T-cell (primary cell): ENCODE measurements at regions not wholly inside any gene's neighbourhood (a gene's known extent, or its start where the extent isn't known, plus 50 kb on each side); places are given as distances from the start of the nearest gene placed in this dataset.
"Not testable (repeated sequence)": the region's sequence is repeated elsewhere in the genome, so short reads cannot be mapped to it uniquely, and the experiment has no call there.

Source experiments
- ATAC-seq, 4 experiments: fragments of 200-7000 bp in 3 of 4; fragments of 150-1000 bp in 1 of 4; cut with Tn5 transposase; replicated peaks in 1 of 4; 1 replicate in 3 of 4; 2 replicates in 1 of 4; pipeline ENCODE4 v1.10.0; 2021; ENCODE audit warnings: moderate library complexity in 3 of 4, mild to moderate bottlenecking in 2 of 4, moderate number of reproducible peaks in 1 of 4
- CTCF ChIA-PET, 2 donors: fragments of 300-600 bp; sonication (Branson Sonifier 250); formaldehyde crosslinking; loops; one replicate each; lab custom pipeline; 2022; ENCODE audit warnings: antibody characterized with exemption in 2 of 2; lab: Charles Lee
- POLR2A ChIA-PET, 2 donors: fragments of 300-600 bp; sonication (Branson Sonifier 250); formaldehyde crosslinking; loops; one replicate each; lab custom pipeline; 2022; ENCODE audit warnings: antibody characterized with exemption in 2 of 2; lab: Charles Lee
- DNase-seq, 35 experiments: peaks; one replicate each; pipeline versions ENCODE4 v3.0.0 to v3.0.0-alpha.2; 2013 to 2023
- H3K27ac ChIP-seq: one replicate; pipeline ENCODE4 v1.5.1; 2013; ENCODE audit warnings: low read length
- H3K27me3 ChIP-seq, 2 experiments: replicated peaks in 1 of 2; 1 replicate in 1 of 2; 2 replicates in 1 of 2; pipeline versions ENCODE4 v1.6.1 to v1.7.0; 2013; ENCODE audit warnings: low read length in 1 of 2, mixed read lengths in 1 of 2; ENCODE audit not compliant: control insufficient read depth in 2 of 2, insufficient read depth in 2 of 2; ENCODE audit errors: extremely low read depth in 1 of 2
- H3K36me3 ChIP-seq, 2 donors: 1 replicate in 1 of 2; 2 replicates in 1 of 2; pipeline versions ENCODE4 v1.6.1 to v1.7.0; 2013; ENCODE audit warnings: low read length in 1 of 2; ENCODE audit not compliant: control insufficient read depth in 2 of 2, insufficient read depth in 1 of 2; ENCODE audit errors: extremely low read depth in 1 of 2
- H3K4me1 ChIP-seq, 2 experiments: 1 replicate in 1 of 2; 2 replicates in 1 of 2; pipeline versions ENCODE4 v1.6.1 to v1.7.0; 2013; ENCODE audit warnings: low read length in 2 of 2, mixed read lengths in 1 of 2; ENCODE audit not compliant: insufficient read depth in 2 of 2, control insufficient read depth in 1 of 2; ENCODE audit errors: extremely low read depth in 1 of 2
- H3K4me3 ChIP-seq, 2 donors: 1 replicate in 1 of 2; 2 replicates in 1 of 2; pipeline versions ENCODE4 v1.5.1 to v1.7.0; 2013; ENCODE audit warnings: mild to moderate bottlenecking in 2 of 2, low read length in 1 of 2, moderate library complexity in 1 of 2; ENCODE audit not compliant: control insufficient read depth in 1 of 2; ENCODE audit errors: extremely low read depth in 1 of 2
- H3K9me3 ChIP-seq: 2 replicates; pipeline ENCODE4 v1.7.0; 2013
- H3K27ac Mint-ChIP-seq, 2 donors: one replicate each; pipeline ENCODE4 v1.8.0; 2020 to 2021; ENCODE audit warnings: mild to moderate bottlenecking in 2 of 2, mixed read lengths in 2 of 2
- H3K27me3 Mint-ChIP-seq, 2 donors: one replicate each; pipeline ENCODE4 v1.8.0; 2021 to 2022; ENCODE audit warnings: mixed read lengths in 2 of 2
- H3K36me3 Mint-ChIP-seq: one replicate; pipeline ENCODE4 v1.8.0; 2021; ENCODE audit warnings: mixed read lengths
- H3K4me1 Mint-ChIP-seq, 3 donors: one replicate each; pipeline ENCODE4 v1.8.0; 2020 to 2022; ENCODE audit warnings: mixed read lengths in 3 of 3, mild to moderate bottlenecking in 1 of 3
- H3K4me3 Mint-ChIP-seq, 3 donors: one replicate each; pipeline ENCODE4 v1.8.0; 2020 to 2022; ENCODE audit warnings: mild to moderate bottlenecking in 3 of 3, mixed read lengths in 3 of 3, moderate library complexity in 3 of 3
- H3K9me3 Mint-ChIP-seq, 3 donors: one replicate each; pipeline ENCODE4 v1.8.0; 2020 to 2022; ENCODE audit warnings: mixed read lengths in 3 of 3
- WGBS: methylation state at CpG from one replicate; pipeline ENCODE4 v1.1.5; 2013; ENCODE audit warnings: missing lambda C conversion rate; ENCODE audit not compliant: insufficient coverage; 5-methylcytosine and 5-hydroxymethylcytosine counted together

- no peak for DNase-seq
- POLR2A ChIA-PET = interaction anchor here (0.7 to 1.1 kb wide), 2 partner anchors 8 to 12 kb away, joined by 3 read pairs; no protein-coding TSS in a partner anchor
- CTCF ChIA-PET = interaction anchor here in 1 of 2 donors (0.6 kb wide), 1 partner anchor 47 kb away, joined by 3 read pairs; no protein-coding TSS in a partner anchor
- Histone ChIP-seq H3K4me1 (peaks cover 20 to 29% of the 10 kb centered on the region in 2 experiments), H3K4me3 (no peak overlapping the region), H3K36me3 (no peaks in the 10 kb centered on the region), H3K9me3 (no peaks in the 10 kb centered on the region), H3K27ac (no peak overlapping the region), H3K27me3 (peaks cover 0 to 3% of the 10 kb centered on the region in 2 experiments)
- Mint-ChIP-seq H3K4me1 (peaks cover 64 to 75% (median 67%) of the 10 kb centered on the region in 3 donors), H3K9me3 (no peaks in the 10 kb centered on the region), H3K27ac (no peak overlapping the region), H3K4me3 (no peak overlapping the region), H3K27me3 (no peaks in the 10 kb centered on the region), H3K36me3 (no peaks in the 10 kb centered on the region)
- no peak for ATAC-seq
- WGBS = no CpG with 5 or more reads among the region's 3 CpGs
These were observed 128.7 kb upstream of the COL5A2 start for GRCh38 chr2:189308056-189308790.

GRCh38 chr2:189309331-189309730 is 129.8 kb upstream of the COL5A2 start:
- H3K4me1 ChIP-seq = peaks cover 15 to 21% of the 10 kb centered on the region in 2 experiments
- Mint-ChIP-seq H3K4me3 (no peak overlapping the region), H3K9me3 (no peaks in the 10 kb centered on the region), H3K36me3 (no peaks in the 10 kb centered on the region), H3K4me1 (peaks cover 64 to 75% (median 67%) of the 10 kb centered on the region in 3 donors), H3K27ac (no peak overlapping the region), H3K27me3 (no peaks in the 10 kb centered on the region)
- no peaks in the 10 kb centered on the region for H3K36me3 ChIP-seq
- WGBS = 83% methylated on average over 3 of the region's 4 CpGs
- POLR2A ChIA-PET = no interaction called here
- ATAC-seq = no peak
- DNase-seq = no peak
- H3K27me3 ChIP-seq = peaks cover 0 to 3% of the 10 kb centered on the region in 2 experiments
- CTCF ChIA-PET = no interaction called here
- H3K9me3 ChIP-seq = no peaks in the 10 kb centered on the region
- no peak overlapping the region for H3K27ac ChIP-seq
- no peak overlapping the region for H3K4me3 ChIP-seq

- peaks cover 0 to 11% (median 0%) of the 10 kb centered on the region in 3 donors for H3K9me3 Mint-ChIP-seq
- DNase-seq = no peak
- H3K27ac ChIP-seq = no peak overlapping the region
- H3K36me3 ChIP-seq = no peaks in the 10 kb centered on the region
- ChIA-PET POLR2A (no interaction called here), CTCF (interaction anchor here (0.6 to 0.8 kb wide), 3 partner anchors 18 to 218 kb away, joined by 3 to 6 read pairs (median 3); no protein-coding TSS in a partner anchor)
- H3K9me3 ChIP-seq = no peaks in the 10 kb centered on the region
- 96% methylated on average over 12 of the region's 13 CpGs for WGBS
- no peak for ATAC-seq
- H3K4me1 Mint-ChIP-seq = peaks cover 54 to 60% (median 54%) of the 10 kb centered on the region in 3 donors
- H3K36me3 Mint-ChIP-seq = no peaks in the 10 kb centered on the region
- peak overlapping the region in 1 of 2 donors; percentile 75 for H3K27ac Mint-ChIP-seq
- no peak overlapping the region for H3K4me3 ChIP-seq
- peaks cover 16 to 19% of the 10 kb centered on the region in 2 experiments for H3K4me1 ChIP-seq
- H3K4me3 Mint-ChIP-seq = peak overlapping the region in 1 of 3 donors; percentile 51
- H3K27me3 ChIP-seq = peaks cover 0 to 3% of the 10 kb centered on the region in 2 experiments
- no peaks in the 10 kb centered on the region for H3K27me3 Mint-ChIP-seq
These were observed 129.1 kb upstream of the WDR75 start for GRCh38 chr2:189312211-189312610.

GRCh38 chr2:189312643-189313042 is 128.6 kb upstream of the WDR75 start:
- Mint-ChIP-seq H3K27me3 (no peaks in the 10 kb centered on the region), H3K36me3 (no peaks in the 10 kb centered on the region), H3K4me3 (peak overlapping the region in 1 of 3 donors; percentile 51), H3K4me1 (peaks cover 54 to 60% (median 54%) of the 10 kb centered on the region in 3 donors), H3K9me3 (peaks cover 0 to 11% (median 0%) of the 10 kb centered on the region in 3 donors), H3K27ac (peak overlapping the region; percentile 50 to 75)
- H3K27me3 ChIP-seq = peaks cover 0 to 3% of the 10 kb centered on the region in 2 experiments
- 60% methylated on average over 1 of the region's 4 CpGs for WGBS
- peaks cover 16 to 19% of the 10 kb centered on the region in 2 experiments for H3K4me1 ChIP-seq
- DNase-seq = no peak
- POLR2A ChIA-PET = no interaction called here
- no peak overlapping the region for H3K4me3 ChIP-seq
- no peaks in the 10 kb centered on the region for H3K9me3 ChIP-seq
- no peak overlapping the region for H3K27ac ChIP-seq
- CTCF ChIA-PET = interaction anchor here (0.6 to 1.3 kb wide), 3 partner anchors 37 to 219 kb away, joined by 3 to 6 read pairs (median 3); no protein-coding TSS in a partner anchor
- no peaks in the 10 kb centered on the region for H3K36me3 ChIP-seq
- ATAC-seq = peak in 2 of 4 experiments; percentile 24 to 65

- Histone ChIP-seq H3K4me1 (peaks cover 0 to 10% of the 10 kb centered on the region in 2 experiments), H3K36me3 (no peaks in the 10 kb centered on the region), H3K9me3 (no peaks in the 10 kb centered on the region), H3K27me3 (no peaks in the 10 kb centered on the region), H3K27ac (no peak overlapping the region), H3K4me3 (no peak overlapping the region)
- H3K27me3 Mint-ChIP-seq = no peaks in the 10 kb centered on the region
- ChIA-PET POLR2A (no interaction called here), CTCF (no interaction called here)
- no CpG with 5 or more reads among the region's 1 CpG for WGBS
- H3K4me1 Mint-ChIP-seq = peaks cover 12 to 17% (median 12%) of the 10 kb centered on the region in 3 donors
- peaks cover 5% of the 10 kb centered on the region for H3K36me3 Mint-ChIP-seq
- no peak overlapping the region for H3K4me3 Mint-ChIP-seq
- peaks cover 0 to 22% (median 9%) of the 10 kb centered on the region in 3 donors for H3K9me3 Mint-ChIP-seq
- DNase-seq (no peak), ATAC-seq (no peak)
- no peak overlapping the region for H3K27ac Mint-ChIP-seq
These were observed 122.5 kb upstream of the WDR75 start for GRCh38 chr2:189318761-189319160.

- H3K27ac ChIP-seq, H3K27me3 Mint-ChIP-seq, H3K27me3 ChIP-seq, CTCF ChIA-PET, H3K9me3 ChIP-seq, ATAC-seq, H3K4me3 Mint-ChIP-seq, H3K4me1 ChIP-seq, DNase-seq, H3K4me3 ChIP-seq, H3K36me3 ChIP-seq, H3K27ac Mint-ChIP-seq, H3K36me3 Mint-ChIP-seq, POLR2A ChIA-PET: not testable (repeated sequence)
- 95% methylated on average over 7 of the region's 11 CpGs for WGBS
- H3K4me1 Mint-ChIP-seq = peaks cover 5 to 11% (median 6%) of the 10 kb centered on the region in 3 donors
- peaks cover 0 to 25% (median 9%) of the 10 kb centered on the region in 3 donors for H3K9me3 Mint-ChIP-seq
These were observed 121.8 kb upstream of the WDR75 start for GRCh38 chr2:189319424-189319823.
